ENCODE measurements at regions not wholly inside any gene's neighbourhood (a gene's known extent, or its start where the extent isn't known, plus 50 kb on each side); places are given as distances from the start of the nearest gene placed in this dataset.

GRCh38 chr9:32705059-32705458, 69.6 kb upstream of the TAF1L start:
- H3K9me3 ChIP-seq = no peaks in the 10 kb centered on the region
- no peak for TF ChIP-seq CTCF (IDR thresholded peaks at IDR 0.05)
- H3K4me3 ChIP-seq = no peak overlapping the region
- whole genome bisulfite sequencing, 2 donors = 68 to 71% methylated on average over 5 of the region's 5 CpGs
- no peak overlapping the region for H3K27ac ChIP-seq
- no peaks in the 10 kb centered on the region for H3K36me3 ChIP-seq
- no peaks in the 10 kb centered on the region for H3K4me1 ChIP-seq
- no peak for ATAC-seq
- H3K27me3 ChIP-seq = peaks cover 0 to 8% (median 0%) of the 10 kb centered on the region in 7 donors
- intact Hi-C loops (cut with DNase I) = loop anchor here in 1 of 10 donors (10.0 kb wide), 1 partner anchor 50 kb away; no protein-coding TSS in a partner anchor
- DNase-seq = no peak

- WGBS, 2 donors = 42 to 43% methylated on average over 4 of the region's 4 CpGs
- TF ChIP-seq CTCF (IDR thresholded peaks at IDR 0.05) = no peak
- Histone ChIP-seq H3K4me3 (no peak overlapping the region), H3K36me3 (no peaks in the 10 kb centered on the region), H3K27ac (no peak overlapping the region), H3K4me1 (no peaks in the 10 kb centered on the region), H3K9me3 (no peaks in the 10 kb centered on the region), H3K27me3 (peaks cover 0 to 8% (median 0%) of the 10 kb centered on the region in 7 donors)
- DNase-seq (no peak), ATAC-seq (no peak)
- intact Hi-C loops (cut with DNase I) = loop anchor here in 1 of 10 donors (10.0 kb wide), 1 partner anchor 51 kb away; no protein-coding TSS in a partner anchor
Measured at GRCh38 chr9:32706004-32706724, 70.7 kb upstream of the TAF1L start.

- Histone ChIP-seq H3K4me3 (no peak overlapping the region), H3K4me1 (no peaks in the 10 kb centered on the region), H3K9me3 (no peaks in the 10 kb centered on the region), H3K36me3 (no peaks in the 10 kb centered on the region), H3K27ac (no peak overlapping the region), H3K27me3 (peaks cover 0 to 8% (median 0%) of the 10 kb centered on the region in 7 donors)
- DNase-seq (no peak), ATAC-seq (no peak)
- WGBS, 2 donors = 82 to 85% methylated on average over 5 of the region's 5 CpGs
- intact Hi-C loops (cut with DNase I) = loop anchor here in 1 of 10 donors (10.0 kb wide), 1 partner anchor 52 kb away; no protein-coding TSS in a partner anchor
- TF ChIP-seq CTCF (IDR thresholded peaks at IDR 0.05) = no peak
Measured at GRCh38 chr9:32706725-32707100, 71.2 kb upstream of the TAF1L start.

GRCh38 chr9:32707326-32707725, 71.9 kb upstream of the TAF1L start:
- intact Hi-C loops (cut with DNase I) = loop anchor here in 1 of 10 donors (10.0 kb wide), 1 partner anchor 53 kb away; no protein-coding TSS in a partner anchor
- H3K4me3 ChIP-seq = no peak overlapping the region
- no peak for TF ChIP-seq CTCF (IDR thresholded peaks at IDR 0.05)
- H3K27ac ChIP-seq = no peak overlapping the region
- 72 to 84% methylated on average over 5 of the region's 5 CpGs for WGBS, 2 donors
- no peak for DNase-seq
- H3K4me1 ChIP-seq = no peaks in the 10 kb centered on the region
- no peaks in the 10 kb centered on the region for H3K9me3 ChIP-seq
- H3K27me3 ChIP-seq = peaks cover 0 to 7% (median 0%) of the 10 kb centered on the region in 7 donors
- H3K36me3 ChIP-seq = no peaks in the 10 kb centered on the region
- ATAC-seq = no peak
